Prostate gland (tissue), 2 donors: ENCODE measurements at regions not wholly inside any gene's neighbourhood (a gene's known extent, or its start where the extent isn't known, plus 50 kb on each side); places are given as distances from the start of the nearest gene placed in this dataset.

Experiments
- DNase-seq: peaks from one replicate; pipeline ENCODE4 v3.0.0-alpha.2; 2019; ENCODE audit warnings: low spot score
- H3K27ac ChIP-seq, 2 donors: fragments of 200-600 bp; sonication (generic); 2 replicates each; pipeline ENCODE4 v1.5.1; 2017 to 2019
- H3K27me3 ChIP-seq: fragments of 200-600 bp; sonication (generic); replicated peaks from 2 replicates; pipeline ENCODE4 v1.5.1; 2019; ENCODE audit not compliant: insufficient read depth
- H3K36me3 ChIP-seq, 2 donors: fragments of 200-600 bp; sonication (generic); 1 replicate in 1 of 2; 2 replicates in 1 of 2; pipeline versions ENCODE4 v1.5.1 to v1.8.1; 2017 to 2019
- H3K4me1 ChIP-seq: fragments of 200-600 bp; sonication (generic); replicated peaks from 2 replicates; pipeline ENCODE4 v1.5.1; 2019
- H3K4me3 ChIP-seq, 2 donors: fragments of 200-600 bp; sonication (generic); 2 replicates each; pipeline ENCODE4 v1.5.1; 2017 to 2019
- H3K9me3 ChIP-seq: fragments of 200-600 bp; sonication (generic); 2 replicates; pipeline ENCODE4 v1.5.1; 2017
- POLR2A ChIP-seq: fragments of 450-650 bp; IDR thresholded peaks from one replicate; pipeline ENCODE4 v1.6.1; 2016; ENCODE audit warnings: antibody characterized with exemption, mild to moderate bottlenecking
- POLR2AphosphoS5 ChIP-seq: sonication (generic); formaldehyde crosslinking; IDR thresholded peaks from one replicate; pipeline ENCODE4 v1.6.1; 2017; ENCODE audit warnings: antibody characterized with exemption
- WGBS: methylation state at CpG from one replicate; pipeline ENCODE4 v1.1.5; 2018; 5-methylcytosine and 5-hydroxymethylcytosine counted together
- intact Hi-C: fragments of 100-400 bp; cut with DNase I; formaldehyde crosslinking; loops from one replicate; pipeline ENCODE4 v1.14.2; 2022
- TF ChIP-seq, protein P1 (sequence below), 4 experiments: fragments of 200-600 bp in 2 of 4; fragments of 450-650 bp in 2 of 4; sonication (generic) in 2 of 4; IDR thresholded peaks; 1 replicate in 3 of 4; 2 replicates in 1 of 4; pipeline ENCODE4 v1.5.1; 2016 to 2019; ENCODE audit warnings: antibody characterized with exemption in 4 of 4, mild to moderate bottlenecking in 2 of 4, moderate library complexity in 2 of 4

GRCh38 chr6:144434308-144434990 is 149.3 kb downstream of the UTRN start:
- TF ChIP-seq POLR2AphosphoS5: no peak
- TF ChIP-seq, protein P1, sequence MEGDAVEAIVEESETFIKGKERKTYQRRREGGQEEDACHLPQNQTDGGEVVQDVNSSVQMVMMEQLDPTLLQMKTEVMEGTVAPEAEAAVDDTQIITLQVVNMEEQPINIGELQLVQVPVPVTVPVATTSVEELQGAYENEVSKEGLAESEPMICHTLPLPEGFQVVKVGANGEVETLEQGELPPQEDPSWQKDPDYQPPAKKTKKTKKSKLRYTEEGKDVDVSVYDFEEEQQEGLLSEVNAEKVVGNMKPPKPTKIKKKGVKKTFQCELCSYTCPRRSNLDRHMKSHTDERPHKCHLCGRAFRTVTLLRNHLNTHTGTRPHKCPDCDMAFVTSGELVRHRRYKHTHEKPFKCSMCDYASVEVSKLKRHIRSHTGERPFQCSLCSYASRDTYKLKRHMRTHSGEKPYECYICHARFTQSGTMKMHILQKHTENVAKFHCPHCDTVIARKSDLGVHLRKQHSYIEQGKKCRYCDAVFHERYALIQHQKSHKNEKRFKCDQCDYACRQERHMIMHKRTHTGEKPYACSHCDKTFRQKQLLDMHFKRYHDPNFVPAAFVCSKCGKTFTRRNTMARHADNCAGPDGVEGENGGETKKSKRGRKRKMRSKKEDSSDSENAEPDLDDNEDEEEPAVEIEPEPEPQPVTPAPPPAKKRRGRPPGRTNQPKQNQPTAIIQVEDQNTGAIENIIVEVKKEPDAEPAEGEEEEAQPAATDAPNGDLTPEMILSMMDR (IDR thresholded peaks at IDR 0.05): no peak
- no peak for TF ChIP-seq POLR2A
- no peaks in the 10 kb centered on the region for H3K9me3 ChIP-seq
- WGBS: 94% methylated on average over 6 of the region's 6 CpGs
- no peaks in the 10 kb centered on the region for H3K4me1 ChIP-seq
- DNase-seq: no peak
- no peak overlapping the region for H3K4me3 ChIP-seq
- no peaks in the 10 kb centered on the region for H3K36me3 ChIP-seq
- intact Hi-C loops: no loop called here
- H3K27ac ChIP-seq: no peak overlapping the region
- H3K27me3 ChIP-seq: no peaks in the 10 kb centered on the region

DNA sequence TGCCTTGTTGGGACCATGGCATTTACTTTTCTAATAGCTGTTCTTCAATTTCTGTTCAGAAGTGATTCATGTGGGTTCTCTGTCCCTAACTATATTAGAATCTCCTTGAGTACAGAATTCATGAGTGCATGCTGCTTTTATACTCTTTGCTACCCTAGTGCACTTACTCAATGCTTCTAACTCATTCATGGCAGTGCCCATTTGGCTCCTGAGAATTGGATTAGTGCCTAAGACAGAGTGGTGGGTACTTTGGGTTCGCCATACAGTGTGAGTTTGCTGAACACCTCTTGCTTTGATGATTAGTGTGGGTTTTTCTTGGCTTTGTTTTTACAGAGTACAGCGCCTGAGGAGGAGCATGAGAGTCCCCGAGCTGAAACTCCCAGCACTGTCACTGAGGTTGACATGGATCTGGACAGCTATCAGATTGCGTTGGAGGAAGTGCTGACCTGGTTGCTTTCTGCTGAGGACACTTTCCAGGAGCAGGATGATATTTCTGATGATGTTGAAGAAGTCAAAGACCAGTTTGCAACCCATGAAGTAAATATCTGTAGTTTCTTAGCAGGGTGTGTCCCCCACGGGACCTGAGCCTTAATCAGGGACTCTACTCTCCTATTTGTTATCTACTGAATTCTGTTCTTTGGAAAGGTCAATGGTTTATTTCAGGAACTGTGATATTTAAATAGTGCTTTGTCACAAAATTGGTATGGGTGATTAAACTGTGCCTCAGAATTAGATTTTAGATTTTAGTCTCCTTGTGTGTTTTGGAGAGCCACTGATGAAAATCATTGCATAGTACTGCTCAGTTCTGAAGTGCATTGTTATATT is 150.7 kb downstream of the UTRN start:
- Histone ChIP-seq H3K27me3 (no peaks in the 10 kb centered on the region), H3K4me1 (no peaks in the 10 kb centered on the region), H3K9me3 (no peaks in the 10 kb centered on the region), H3K36me3 (peaks cover 0 to 3% of the 10 kb centered on the region in 2 donors), H3K27ac (no peak overlapping the region), H3K4me3 (no peak overlapping the region)
- TF ChIP-seq POLR2AphosphoS5 (no peak), POLR2A (no peak)
- TF ChIP-seq, protein P1 (IDR thresholded peaks at IDR 0.05): no peak
- intact Hi-C loops: no loop called here
- no peak for DNase-seq
- 84% methylated on average over 5 of the region's 5 CpGs for WGBS

DNA sequence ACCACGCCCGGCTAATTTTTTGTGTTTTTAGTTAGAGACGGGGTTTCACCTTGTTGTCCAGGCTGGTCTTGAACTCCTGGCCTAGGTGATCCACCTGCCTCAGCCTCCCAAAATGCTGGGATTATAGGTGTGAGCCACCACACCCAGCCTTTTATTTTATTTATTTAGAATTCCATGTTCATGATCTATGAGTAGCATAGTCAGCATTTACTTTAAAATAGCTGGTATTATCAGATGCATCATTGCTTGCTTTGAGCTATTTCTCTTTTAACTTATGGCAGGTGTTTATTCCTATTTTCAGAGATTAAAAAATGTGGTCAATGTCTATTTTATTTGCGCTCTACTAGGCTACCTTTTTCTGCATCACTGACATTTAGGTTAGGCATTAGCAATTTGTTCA is 152.0 kb downstream of the UTRN start:
- no peak for DNase-seq
- no peaks in the 10 kb centered on the region for H3K27me3 ChIP-seq
- H3K36me3 ChIP-seq: peaks cover 8 to 13% of the 10 kb centered on the region in 2 donors
- H3K4me1 ChIP-seq: no peaks in the 10 kb centered on the region
- H3K9me3 ChIP-seq: no peaks in the 10 kb centered on the region
- no peak overlapping the region for H3K27ac ChIP-seq
- intact Hi-C loops: no loop called here
- WGBS: 98% methylated on average over 4 of the region's 4 CpGs
- TF ChIP-seq, protein P1 (IDR thresholded peaks at IDR 0.05): no peak
- TF ChIP-seq POLR2AphosphoS5: no peak
- no peak overlapping the region for H3K4me3 ChIP-seq

- H3K4me1 ChIP-seq: no peaks in the 10 kb centered on the region
- intact Hi-C loops: no loop called here
- no peak overlapping the region for H3K4me3 ChIP-seq
- WGBS: 90% methylated on average over 1 of the region's 1 CpG
- peaks cover 8 to 13% of the 10 kb centered on the region in 2 donors for H3K36me3 ChIP-seq
- DNase-seq: no peak
- no peak overlapping the region for H3K27ac ChIP-seq
- TF ChIP-seq POLR2A (no peak), POLR2AphosphoS5 (no peak)
- TF ChIP-seq, protein P1 (IDR thresholded peaks at IDR 0.05): no peak
- no peaks in the 10 kb centered on the region for H3K9me3 ChIP-seq
- no peaks in the 10 kb centered on the region for H3K27me3 ChIP-seq
Measured at GRCh38 chr6:144438103-144438502, 153.0 kb downstream of the UTRN start.
